A673 (cell line): ENCODE measurements at regions not wholly inside any gene's neighbourhood (a gene's known extent, or its start where the extent isn't known, plus 50 kb on each side); places are given as distances from the start of the nearest gene placed in this dataset.

ENCODE experiments used
- EZH2 ChIP-seq: fragments of 200-600 bp; sonication (generic); IDR thresholded peaks from 2 replicates; pipeline ENCODE4 v1.6.1; 2017; ENCODE audit warnings: borderline replicate concordance, low read depth, mild to moderate bottlenecking, mixed read lengths, antibody characterized with exemption, low read length; ENCODE audit not compliant: poor library complexity, severe bottlenecking
- TF ChIP-seq, protein P1 (sequence below): fragments of 300-800, 200-600 bp; sonication (generic); conservative IDR thresholded peaks from 2 replicates; pipeline ENCODE4 v1.5.1; 2017; ENCODE audit warnings: low read depth, mild to moderate bottlenecking, antibody characterized with exemption, low read length, moderate library complexity, mixed read lengths

GRCh38 chr11:81852896-81853295, 880.8 kb downstream of the FAM181B start:
- TF ChIP-seq, protein P1, sequence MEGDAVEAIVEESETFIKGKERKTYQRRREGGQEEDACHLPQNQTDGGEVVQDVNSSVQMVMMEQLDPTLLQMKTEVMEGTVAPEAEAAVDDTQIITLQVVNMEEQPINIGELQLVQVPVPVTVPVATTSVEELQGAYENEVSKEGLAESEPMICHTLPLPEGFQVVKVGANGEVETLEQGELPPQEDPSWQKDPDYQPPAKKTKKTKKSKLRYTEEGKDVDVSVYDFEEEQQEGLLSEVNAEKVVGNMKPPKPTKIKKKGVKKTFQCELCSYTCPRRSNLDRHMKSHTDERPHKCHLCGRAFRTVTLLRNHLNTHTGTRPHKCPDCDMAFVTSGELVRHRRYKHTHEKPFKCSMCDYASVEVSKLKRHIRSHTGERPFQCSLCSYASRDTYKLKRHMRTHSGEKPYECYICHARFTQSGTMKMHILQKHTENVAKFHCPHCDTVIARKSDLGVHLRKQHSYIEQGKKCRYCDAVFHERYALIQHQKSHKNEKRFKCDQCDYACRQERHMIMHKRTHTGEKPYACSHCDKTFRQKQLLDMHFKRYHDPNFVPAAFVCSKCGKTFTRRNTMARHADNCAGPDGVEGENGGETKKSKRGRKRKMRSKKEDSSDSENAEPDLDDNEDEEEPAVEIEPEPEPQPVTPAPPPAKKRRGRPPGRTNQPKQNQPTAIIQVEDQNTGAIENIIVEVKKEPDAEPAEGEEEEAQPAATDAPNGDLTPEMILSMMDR: no peak
- no peak for TF ChIP-seq EZH2
